GM12873 (cell line): ENCODE measurements at regions not wholly inside any gene's neighbourhood (a gene's known extent, or its start where the extent isn't known, plus 50 kb on each side); places are given as distances from the start of the nearest gene placed in this dataset.

Experiments
- CTCF ChIP-seq: IDR thresholded peaks from 2 replicates; pipeline ENCODE4 v1.5.1; 2012; ENCODE audit warnings: low read depth, mild to moderate bottlenecking, moderate library complexity, low read length, control low read depth; ENCODE audit not compliant: insufficient read depth; ENCODE audit errors: missing control alignments

GRCh38 chr15:56788359-56788758 lies 55.0 kb upstream of the ZNF280D start:
- TF ChIP-seq CTCF, result no peak

GRCh38 chr15:56786966-56787365 lies 53.7 kb upstream of the ZNF280D start:
- TF ChIP-seq CTCF, result no peak

- no peak for TF ChIP-seq CTCF
Measured at GRCh38 chr15:56783857-56784661, 50.8 kb upstream of the ZNF280D start.

GRCh38 chr15:56783156-56783856 lies 50.0 kb upstream of the ZNF280D start:
- no peak for TF ChIP-seq CTCF
